RWPE2 (cell line): ENCODE measurements at regions not wholly inside any gene's neighbourhood (a gene's known extent, or its start where the extent isn't known, plus 50 kb on each side); places are given as distances from the start of the nearest gene placed in this dataset.
"Not testable (repeated sequence)": the region's sequence is repeated elsewhere in the genome, so short reads cannot be mapped to it uniquely, and the experiment has no call there.

Experiments
- ATAC-seq: fragments of 200-7000 bp; cut with Tn5 transposase; 3 replicates; pipeline ENCODE4 v1.9.1; 2021; ENCODE audit warnings: low read depth
- DNase-seq: peaks from one replicate; pipeline ENCODE4 v3.0.0-alpha.2; 2020; ENCODE audit warnings: low spot score
- H3K27ac ChIP-seq: fragments of 450-650 bp; 2 replicates; pipeline ENCODE4 v1.5.1; 2017; ENCODE audit warnings: mild to moderate bottlenecking; ENCODE audit not compliant: poor library complexity, severe bottlenecking
- H3K27me3 ChIP-seq: fragments of 250-450 bp; sonication (Bioruptor Pico); 2 replicates; pipeline ENCODE4 v1.5.1; 2021; ENCODE audit warnings: mild to moderate bottlenecking, moderate library complexity; ENCODE audit not compliant: insufficient read depth, poor library complexity, severe bottlenecking
- H3K36me3 ChIP-seq: fragments of 250-450 bp; sonication (Bioruptor Pico); 2 replicates; pipeline ENCODE4 v1.5.1; 2020; ENCODE audit warnings: low read depth, mild to moderate bottlenecking, moderate library complexity
- H3K4me1 ChIP-seq: fragments of 250-450 bp; sonication (Bioruptor Pico); 2 replicates; pipeline ENCODE4 v1.5.1; 2021; ENCODE audit warnings: mild to moderate bottlenecking, moderate library complexity; ENCODE audit not compliant: insufficient read depth, poor library complexity, severe bottlenecking
- H3K4me3 ChIP-seq: fragments of 250-450 bp; sonication (Bioruptor Pico); 2 replicates; pipeline ENCODE4 v1.5.1; 2021; ENCODE audit warnings: mild to moderate bottlenecking, moderate library complexity; ENCODE audit not compliant: severe bottlenecking
- H3K9me3 ChIP-seq: fragments of 250-450 bp; sonication (Bioruptor Pico); 2 replicates; pipeline ENCODE4 v1.5.1; 2021; ENCODE audit warnings: mild to moderate bottlenecking, moderate library complexity; ENCODE audit not compliant: severe bottlenecking
- TF ChIP-seq, protein P1 (sequence below): fragments of 450-650 bp; IDR thresholded peaks from one replicate; pipeline ENCODE4 v1.5.1; 2017; ENCODE audit warnings: mild to moderate bottlenecking, moderate library complexity; ENCODE audit not compliant: poor library complexity, severe bottlenecking

DNA sequence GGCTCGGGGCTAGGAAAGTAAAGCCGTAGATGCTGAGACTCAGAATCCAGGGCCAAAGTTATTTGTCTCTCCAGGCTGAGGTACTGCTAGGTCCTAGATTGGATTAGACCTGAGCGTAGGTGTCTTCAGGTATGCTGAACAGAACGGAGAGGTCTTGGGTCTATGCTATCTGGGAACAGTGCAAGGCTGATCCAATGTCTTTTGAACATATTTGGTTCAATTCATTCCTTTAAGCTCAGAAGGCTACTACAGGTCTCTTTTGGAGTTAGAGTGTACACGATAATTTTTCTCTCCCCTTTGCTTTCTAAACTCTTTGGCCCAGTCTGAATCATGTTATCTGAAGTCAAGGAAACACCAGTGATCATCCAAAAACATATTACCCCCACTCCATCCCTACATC lies 137.5 kb upstream of the TBL1XR1 start:
- Histone ChIP-seq H3K27ac (no peak overlapping the region), H3K27me3 (no peaks in the 10 kb centered on the region), H3K36me3 (no peaks in the 10 kb centered on the region), H3K9me3 (peaks cover 2% of the 10 kb centered on the region), H3K4me1 (peaks cover 24% of the 10 kb centered on the region), H3K4me3 (no peak overlapping the region)
- DNase-seq (no peak), ATAC-seq (no peak)
- TF ChIP-seq, protein P1, sequence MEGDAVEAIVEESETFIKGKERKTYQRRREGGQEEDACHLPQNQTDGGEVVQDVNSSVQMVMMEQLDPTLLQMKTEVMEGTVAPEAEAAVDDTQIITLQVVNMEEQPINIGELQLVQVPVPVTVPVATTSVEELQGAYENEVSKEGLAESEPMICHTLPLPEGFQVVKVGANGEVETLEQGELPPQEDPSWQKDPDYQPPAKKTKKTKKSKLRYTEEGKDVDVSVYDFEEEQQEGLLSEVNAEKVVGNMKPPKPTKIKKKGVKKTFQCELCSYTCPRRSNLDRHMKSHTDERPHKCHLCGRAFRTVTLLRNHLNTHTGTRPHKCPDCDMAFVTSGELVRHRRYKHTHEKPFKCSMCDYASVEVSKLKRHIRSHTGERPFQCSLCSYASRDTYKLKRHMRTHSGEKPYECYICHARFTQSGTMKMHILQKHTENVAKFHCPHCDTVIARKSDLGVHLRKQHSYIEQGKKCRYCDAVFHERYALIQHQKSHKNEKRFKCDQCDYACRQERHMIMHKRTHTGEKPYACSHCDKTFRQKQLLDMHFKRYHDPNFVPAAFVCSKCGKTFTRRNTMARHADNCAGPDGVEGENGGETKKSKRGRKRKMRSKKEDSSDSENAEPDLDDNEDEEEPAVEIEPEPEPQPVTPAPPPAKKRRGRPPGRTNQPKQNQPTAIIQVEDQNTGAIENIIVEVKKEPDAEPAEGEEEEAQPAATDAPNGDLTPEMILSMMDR = no peak

DNA sequence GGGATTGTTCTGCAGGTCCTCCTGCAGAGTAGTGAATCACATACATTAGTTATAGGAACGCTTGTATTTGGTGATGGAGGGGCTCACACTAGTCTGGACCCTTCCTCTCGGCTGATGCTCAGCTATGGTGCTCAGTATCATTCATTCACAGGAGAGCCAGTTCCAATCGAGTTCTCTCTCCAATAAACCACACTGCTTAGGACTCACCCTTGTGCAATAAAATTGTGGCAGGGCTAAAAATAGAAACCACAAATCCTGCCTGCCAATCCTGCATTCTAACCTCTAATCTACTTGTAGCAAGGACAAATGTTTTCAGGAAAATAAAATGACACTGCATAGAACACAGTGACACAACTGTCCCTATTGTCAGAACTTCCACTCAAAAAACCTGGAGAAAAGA lies 138.4 kb upstream of the TBL1XR1 start:
- TF ChIP-seq, protein P1 = no peak
- DNase-seq (no peak), ATAC-seq (no peak)
- H3K4me3 ChIP-seq = no peak overlapping the region
- H3K36me3 ChIP-seq = no peaks in the 10 kb centered on the region
- peaks cover 24% of the 10 kb centered on the region for H3K4me1 ChIP-seq
- H3K27ac ChIP-seq = no peak overlapping the region
- peaks cover 2% of the 10 kb centered on the region for H3K9me3 ChIP-seq
- H3K27me3 ChIP-seq = no peaks in the 10 kb centered on the region

DNA sequence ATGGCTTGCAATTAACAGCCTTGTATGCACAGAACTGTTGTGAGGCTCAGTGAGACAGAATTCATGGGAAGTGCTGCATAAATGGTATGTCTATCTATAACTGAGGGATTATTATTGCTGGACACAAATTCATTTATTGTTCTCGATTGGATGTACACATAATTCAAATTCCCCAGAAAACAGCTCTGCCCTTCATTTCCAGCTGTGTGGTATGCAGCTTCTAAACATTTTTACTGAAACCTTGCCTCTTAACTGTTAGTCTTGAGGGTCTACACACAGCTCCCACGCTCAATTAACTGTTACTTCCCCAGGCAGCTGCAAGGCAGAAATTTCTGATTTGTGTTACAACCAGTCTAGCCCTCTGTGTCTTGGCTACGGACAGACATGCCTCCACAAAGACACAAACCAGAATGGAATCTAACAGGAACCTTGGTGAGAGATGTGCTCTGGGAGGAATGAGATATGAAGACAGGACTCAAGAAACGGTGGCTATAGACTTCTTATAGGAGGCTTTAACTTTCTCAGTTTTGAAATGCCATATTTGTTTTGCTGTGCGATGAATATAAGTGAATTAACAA lies 139.7 kb upstream of the TBL1XR1 start:
- no peak for ATAC-seq
- no peak overlapping the region for H3K4me3 ChIP-seq
- H3K27ac ChIP-seq = no peak overlapping the region
- TF ChIP-seq, protein P1 = no peak
- peaks cover 24% of the 10 kb centered on the region for H3K4me1 ChIP-seq
- no peak for DNase-seq
- H3K9me3 ChIP-seq = peaks cover 2% of the 10 kb centered on the region
- H3K27me3 ChIP-seq = no peaks in the 10 kb centered on the region
- no peaks in the 10 kb centered on the region for H3K36me3 ChIP-seq

DNA sequence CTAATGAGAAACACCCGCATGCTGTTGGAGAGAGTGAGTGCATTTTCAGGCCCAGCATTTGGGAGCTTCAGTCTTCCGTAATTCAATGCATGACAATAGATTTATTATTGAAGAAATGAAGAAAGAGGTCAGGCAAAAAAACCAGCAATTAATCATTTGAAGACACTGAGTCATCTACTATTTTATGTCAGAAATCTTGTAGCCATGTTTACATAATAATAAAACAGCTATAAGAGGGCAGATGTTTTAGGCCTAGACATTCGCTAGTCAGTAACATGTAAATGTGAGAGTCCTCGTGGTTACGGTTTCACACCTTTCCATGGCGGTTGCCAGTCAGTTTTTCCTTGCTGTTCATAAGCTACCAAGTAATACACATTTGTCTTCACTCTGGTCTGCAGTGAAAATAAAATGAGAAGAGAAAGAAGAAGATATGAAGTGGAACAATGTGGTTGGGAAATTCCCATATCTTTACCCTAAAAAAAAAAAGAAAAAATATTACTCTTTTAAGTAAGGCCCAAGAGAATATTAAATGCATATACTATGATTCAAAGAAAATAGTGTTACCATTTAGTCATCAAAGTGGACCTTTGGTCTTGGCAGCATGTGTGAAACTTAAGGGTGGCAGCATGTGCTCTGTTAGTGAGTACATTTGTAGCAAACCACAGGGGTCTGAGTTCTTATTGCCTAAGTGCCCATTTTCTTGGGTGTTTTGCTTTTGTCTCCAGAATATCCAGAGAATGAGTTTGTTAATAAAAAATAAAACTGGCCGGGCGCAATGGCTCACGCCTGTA lies 140.5 kb upstream of the TBL1XR1 start:
- H3K36me3 ChIP-seq = no peaks in the 10 kb centered on the region
- no peak for DNase-seq
- H3K27me3 ChIP-seq = no peaks in the 10 kb centered on the region
- H3K4me3 ChIP-seq = no peak overlapping the region
- H3K9me3 ChIP-seq = peaks cover 2% of the 10 kb centered on the region
- TF ChIP-seq, protein P1 = no peak
- ATAC-seq = peak; percentile 68
- H3K27ac ChIP-seq = peak overlapping the region; percentile 32
- H3K4me1 ChIP-seq = peaks cover 24% of the 10 kb centered on the region

DNA sequence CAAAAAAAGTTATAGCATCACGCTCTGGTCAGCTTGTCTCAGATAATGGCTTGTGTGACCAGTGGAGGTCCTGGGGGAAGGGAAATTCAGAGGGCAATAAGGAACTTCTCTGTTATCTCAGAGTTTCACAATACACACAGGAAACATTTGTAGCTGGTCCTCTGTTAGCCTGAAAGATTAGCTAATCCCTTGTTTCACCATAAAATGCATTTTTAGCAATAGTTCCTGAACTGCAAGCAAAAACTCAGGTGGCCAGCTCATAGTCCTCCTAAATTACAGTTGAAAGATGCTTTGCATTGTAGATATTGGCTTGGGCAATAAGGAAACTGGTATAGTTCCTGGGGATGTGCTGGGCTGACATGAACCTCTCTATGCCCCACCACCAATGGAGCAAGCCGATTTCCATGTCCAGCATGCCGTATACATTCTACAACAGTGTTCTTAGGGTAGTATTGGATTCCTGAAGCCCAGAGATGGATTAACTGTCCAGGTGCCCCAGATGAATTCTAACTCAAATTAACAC lies 141.5 kb upstream of the TBL1XR1 start:
- Histone ChIP-seq H3K36me3 (no peaks in the 10 kb centered on the region), H3K27ac (peak overlapping the region; percentile 32), H3K4me1 (peaks cover 24% of the 10 kb centered on the region), H3K4me3 (no peak overlapping the region), H3K27me3 (no peaks in the 10 kb centered on the region), H3K9me3 (peaks cover 2% of the 10 kb centered on the region)
- ATAC-seq (peak; percentile 35; the same call in 2 of the 3 replicates), DNase-seq (no peak)
- TF ChIP-seq, protein P1 = no peak

DNA sequence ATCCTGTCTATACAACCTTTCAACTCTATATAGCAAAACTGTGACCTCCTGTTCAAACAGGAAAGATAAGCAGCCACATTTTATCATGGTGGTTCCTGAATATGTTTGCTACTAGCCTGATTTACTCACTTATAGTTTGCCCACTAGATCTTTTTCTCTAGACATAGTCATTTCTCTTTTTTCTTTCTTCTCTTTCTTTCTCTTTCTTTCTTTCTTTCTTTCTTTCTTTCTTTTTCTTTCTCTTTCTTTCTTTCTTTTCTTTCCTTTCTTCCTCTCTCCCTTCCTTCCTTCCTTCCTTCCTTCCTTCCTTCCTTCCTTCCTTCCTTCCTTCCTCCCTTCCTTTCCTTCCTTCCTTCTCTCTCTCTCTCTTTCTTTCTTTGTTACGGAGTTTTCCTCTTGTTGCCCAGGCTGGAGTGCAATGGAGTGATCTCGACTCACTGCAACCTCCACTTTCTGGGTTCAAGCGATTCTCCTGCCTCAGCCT lies 142.0 kb upstream of the TBL1XR1 start:
- DNase-seq, ATAC-seq, H3K4me3 ChIP-seq, H3K27me3 ChIP-seq, H3K36me3 ChIP-seq, H3K27ac ChIP-seq, H3K9me3 ChIP-seq: not testable (repeated sequence)
- H3K4me1 ChIP-seq = peaks cover 24% of the 10 kb centered on the region
